ENCODE measurements at regions not wholly inside any gene's neighbourhood (a gene's known extent, or its start where the extent isn't known, plus 50 kb on each side); places are given as distances from the start of the nearest gene placed in this dataset.
"Not testable (repeated sequence)": the region's sequence is repeated elsewhere in the genome, so short reads cannot be mapped to it uniquely, and the experiment has no call there.

GRCh38 chrX:130555757-130556156 is 154.0 kb downstream of the RBMX2 start:
- no peaks in the 10 kb centered on the region for H3K36me3 ChIP-seq (ENCODE audit: insufficient read depth, low read depth, low read length)
- no peak overlapping the region for H3K27ac ChIP-seq (ENCODE audit: low read length)

DNA sequence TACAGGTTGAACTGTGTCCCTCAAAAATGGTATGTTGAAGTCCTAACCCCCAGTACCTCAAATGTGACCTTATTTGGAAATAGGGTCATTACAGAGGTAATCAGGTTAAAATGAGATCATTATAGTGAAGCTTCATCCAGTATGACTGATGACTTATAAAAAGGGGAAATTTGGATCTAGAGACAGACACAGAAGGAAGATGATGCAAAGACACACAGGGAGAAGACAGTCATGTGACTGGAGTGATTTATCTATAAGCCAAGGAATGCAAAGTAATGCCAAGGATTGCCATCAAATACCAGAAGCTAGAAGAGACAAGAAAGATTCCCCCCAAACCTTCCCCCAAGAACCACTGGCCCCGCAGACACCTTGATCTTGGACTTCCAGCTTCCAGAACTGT is 155.2 kb downstream of the RBMX2 start:
- Histone ChIP-seq H3K4me3 (ENCODE audit: low read length) (no peak overlapping the region), H3K9ac (ENCODE audit: low read depth, low read length) (no peak overlapping the region), H3K4me1 (ENCODE audit: insufficient read depth, low read length) (no peaks in the 10 kb centered on the region), H3K36me3 (ENCODE audit: insufficient read depth, low read depth, low read length) (no peaks in the 10 kb centered on the region), H3K27ac (ENCODE audit: low read length) (no peak overlapping the region), H3K27me3 (ENCODE audit: insufficient read depth, low read length) (no peaks in the 10 kb centered on the region), H3K9me3 (ENCODE audit: insufficient read depth, low read depth, low read length) (no peaks in the 10 kb centered on the region)

More at GRCh38 chrX:130555757-130556156, 154.0 kb downstream of the RBMX2 start:
- H3K9ac ChIP-seq (ENCODE audit: low read depth, low read length), result no peak overlapping the region
- H3K4me1 ChIP-seq (ENCODE audit: insufficient read depth, low read length), result no peaks in the 10 kb centered on the region
- H3K27me3 ChIP-seq (ENCODE audit: insufficient read depth, low read length), result no peaks in the 10 kb centered on the region
- no peaks in the 10 kb centered on the region for H3K9me3 ChIP-seq (ENCODE audit: insufficient read depth, low read depth, low read length)
- no peak overlapping the region for H3K4me3 ChIP-seq (ENCODE audit: low read length)

DNA sequence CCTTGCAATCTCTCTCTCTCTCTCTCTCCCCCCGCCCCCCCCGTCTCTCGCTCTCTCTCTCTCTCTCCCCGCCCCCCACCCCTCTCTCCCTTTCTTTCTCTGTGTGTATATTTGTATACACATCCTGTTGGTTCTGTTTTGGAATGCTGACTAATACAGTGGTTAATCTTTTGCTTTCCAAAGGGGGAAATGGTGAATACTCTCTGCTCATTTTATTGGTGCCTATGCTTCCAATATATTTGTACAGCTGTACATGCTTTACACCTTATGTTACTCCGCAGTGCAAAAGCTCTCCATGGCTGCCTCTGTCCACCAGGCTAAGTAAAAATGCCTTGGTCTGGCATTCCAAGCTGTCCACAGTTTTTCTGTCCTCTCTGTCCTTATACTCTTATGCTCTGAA is 158.8 kb downstream of the RBMX2 start:
- H3K27ac ChIP-seq (ENCODE audit: low read length), result no peak overlapping the region
- no peaks in the 10 kb centered on the region for H3K36me3 ChIP-seq (ENCODE audit: insufficient read depth, low read depth, low read length)
- H3K27me3 ChIP-seq (ENCODE audit: insufficient read depth, low read length), result no peaks in the 10 kb centered on the region
- H3K4me1 ChIP-seq (ENCODE audit: insufficient read depth, low read length), result no peaks in the 10 kb centered on the region
- H3K4me3 ChIP-seq (ENCODE audit: low read length), result no peak overlapping the region
- no peaks in the 10 kb centered on the region for H3K9me3 ChIP-seq (ENCODE audit: insufficient read depth, low read depth, low read length)
- no peak overlapping the region for H3K9ac ChIP-seq (ENCODE audit: low read depth, low read length)

DNA sequence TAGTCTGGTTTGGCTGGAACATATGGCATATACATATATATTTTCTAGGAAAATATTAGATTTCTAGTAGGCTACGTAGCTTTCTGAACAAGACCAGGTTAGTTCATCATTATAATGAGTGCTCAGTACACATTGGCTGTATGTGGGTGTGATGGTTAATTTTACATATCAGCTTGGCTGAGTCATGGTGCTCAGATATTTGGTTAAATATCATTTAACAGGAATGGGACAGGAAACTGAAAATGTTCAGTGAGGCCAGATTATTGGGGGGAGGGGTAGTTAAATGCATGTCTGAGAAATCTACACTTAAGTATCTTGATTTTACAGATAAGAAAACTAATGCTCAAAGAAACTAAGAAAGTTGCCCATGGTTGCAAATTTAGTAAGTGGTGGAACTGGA is 160.1 kb downstream of the RBMX2 start:
- H3K9ac ChIP-seq (ENCODE audit: low read depth, low read length), result no peak overlapping the region
- H3K4me1 ChIP-seq (ENCODE audit: insufficient read depth, low read length), result no peaks in the 10 kb centered on the region
- no peak overlapping the region for H3K27ac ChIP-seq (ENCODE audit: low read length)
- H3K4me3 ChIP-seq (ENCODE audit: low read length), result no peak overlapping the region
- no peaks in the 10 kb centered on the region for H3K9me3 ChIP-seq (ENCODE audit: insufficient read depth, low read depth, low read length)
- no peaks in the 10 kb centered on the region for H3K36me3 ChIP-seq (ENCODE audit: insufficient read depth, low read depth, low read length)
- H3K27me3 ChIP-seq (ENCODE audit: insufficient read depth, low read length), result no peaks in the 10 kb centered on the region

DNA sequence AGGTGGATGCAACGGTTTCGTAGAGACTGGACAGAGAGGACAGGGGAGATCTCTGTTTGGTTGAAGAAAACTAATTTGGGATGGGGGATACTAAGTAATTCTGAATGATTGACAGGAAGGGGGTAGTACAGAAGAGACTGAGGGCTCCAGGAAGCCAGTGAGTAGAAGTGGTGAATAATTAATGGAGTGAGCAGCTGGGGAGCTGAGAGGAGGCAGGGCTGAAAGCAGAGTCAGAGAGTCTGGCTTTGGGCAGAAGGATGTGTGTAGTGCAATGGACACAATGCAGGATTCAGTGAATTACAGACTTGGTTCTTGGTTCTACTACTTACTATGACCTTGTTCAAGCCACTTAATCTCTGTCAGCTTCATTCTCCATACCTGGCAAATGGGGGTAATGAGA is 161.7 kb downstream of the RBMX2 start:
- H3K9me3 ChIP-seq (ENCODE audit: insufficient read depth, low read depth, low read length), result no peaks in the 10 kb centered on the region
- H3K4me1 ChIP-seq (ENCODE audit: insufficient read depth, low read length), result no peaks in the 10 kb centered on the region
- H3K27ac ChIP-seq (ENCODE audit: low read length), result no peak overlapping the region
- no peaks in the 10 kb centered on the region for H3K27me3 ChIP-seq (ENCODE audit: insufficient read depth, low read length)
- H3K4me3 ChIP-seq (ENCODE audit: low read length), result no peak overlapping the region
- H3K9ac ChIP-seq (ENCODE audit: low read depth, low read length), result no peak overlapping the region
- no peaks in the 10 kb centered on the region for H3K36me3 ChIP-seq (ENCODE audit: insufficient read depth, low read depth, low read length)

GRCh38 chrX:130566028-130566683 is 164.4 kb downstream of the RBMX2 start:
- Histone ChIP-seq H3K27me3 (ENCODE audit: insufficient read depth, low read length) (no peaks in the 10 kb centered on the region), H3K27ac (ENCODE audit: low read length) (no peak overlapping the region), H3K9me3 (ENCODE audit: insufficient read depth, low read depth, low read length) (no peaks in the 10 kb centered on the region), H3K4me1 (ENCODE audit: insufficient read depth, low read length) (no peaks in the 10 kb centered on the region), H3K4me3 (ENCODE audit: low read length) (no peak overlapping the region), H3K9ac (ENCODE audit: low read depth, low read length) (no peak overlapping the region), H3K36me3 (ENCODE audit: insufficient read depth, low read depth, low read length) (no peaks in the 10 kb centered on the region)

GRCh38 chrX:130573030-130573429 is 171.2 kb downstream of the RBMX2 start:
- H3K4me3 ChIP-seq (ENCODE audit: low read length); H3K27me3 ChIP-seq (ENCODE audit: insufficient read depth, low read length); H3K9ac ChIP-seq (ENCODE audit: low read depth, low read length); H3K27ac ChIP-seq (ENCODE audit: low read length); H3K36me3 ChIP-seq (ENCODE audit: insufficient read depth, low read depth, low read length); H3K4me1 ChIP-seq (ENCODE audit: insufficient read depth, low read length); H3K9me3 ChIP-seq (ENCODE audit: insufficient read depth, low read depth, low read length): not testable (repeated sequence)

All from iPS-20b (cell line).